ENCODE measurements at regions not wholly inside any gene's neighbourhood (a gene's known extent, or its start where the extent isn't known, plus 50 kb on each side); places are given as distances from the start of the nearest gene placed in this dataset.

DNA sequence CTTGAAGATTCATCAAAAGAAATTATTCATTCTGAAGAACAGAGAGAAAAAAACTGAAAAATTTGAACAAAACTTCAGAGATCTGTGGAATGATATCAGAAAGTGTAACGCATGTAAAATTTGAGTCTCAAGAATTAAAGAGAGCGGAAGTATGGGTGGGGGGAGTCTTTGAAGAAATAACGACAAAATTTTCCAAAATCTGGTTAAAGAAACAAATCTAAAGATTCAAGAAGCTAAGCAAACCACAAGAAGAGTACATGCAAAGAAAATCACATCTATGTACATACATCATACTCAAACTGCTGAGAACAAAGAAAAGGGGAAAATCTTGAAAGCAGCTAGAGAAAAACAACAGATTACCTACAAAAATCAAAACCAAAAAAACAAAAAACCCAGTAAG lies 149.4 kb upstream of the TBCA start:
- Histone ChIP-seq H3K27ac (ENCODE audit: low read depth, low read length) (no peak overlapping the region), H3K79me2 (ENCODE audit: control insufficient read depth, insufficient read depth, low read length, poor library complexity) (no peaks in the 10 kb centered on the region), H2BK12ac (ENCODE audit: low read length) (no peak overlapping the region), H3K36me3 (ENCODE audit: control insufficient read depth in 1 of 2, insufficient read depth in 2 of 2, low read length in 2 of 2) (no peaks in the 10 kb centered on the region), H3K23ac (ENCODE audit: low read length) (no peak overlapping the region), H2BK5ac (ENCODE audit: low read depth, low read length, poor library complexity) (no peak overlapping the region), H3K9ac (ENCODE audit: low read length) (no peak overlapping the region), H2AFZ (ENCODE audit: insufficient read depth, low read length, poor library complexity) (no peak overlapping the region), H2BK120ac (ENCODE audit: insufficient read depth, low read length, poor library complexity) (no peak overlapping the region), H3K27me3 (ENCODE audit: insufficient read depth, low read length) (no peaks in the 10 kb centered on the region), H3K4ac (ENCODE audit: low read depth, low read length) (no peak overlapping the region), H3K14ac (ENCODE audit: low read length) (no peak overlapping the region), H4K91ac (ENCODE audit: low read depth, low read length) (no peak overlapping the region), H3K4me1 (ENCODE audit: control insufficient read depth in 1 of 2, insufficient read depth in 2 of 2, low read length in 2 of 2) (peaks cover 4% of the 10 kb centered on the region in 2 experiments), H3K9me3 (ENCODE audit: insufficient read depth, low read depth, low read length) (no peaks in the 10 kb centered on the region), H3K18ac (ENCODE audit: low read length) (no peak overlapping the region), H3K4me3 (ENCODE audit: low read depth, low read length) (no peak overlapping the region), H3K4me2 (ENCODE audit: low read length) (no peak overlapping the region), H3K79me1 (ENCODE audit: low read length) (no peaks in the 10 kb centered on the region), H4K8ac (ENCODE audit: low read depth, low read length) (no peak overlapping the region), H2AK5ac (ENCODE audit: low read length) (no peak overlapping the region), H4K12ac (ENCODE audit: low read depth, low read length) (no peak overlapping the region)
- DNase-seq = no peak
- 100% methylated on average over 1 of the region's 3 CpGs for WGBS (ENCODE audit: extremely low coverage, insufficient coverage, insufficient read length)

DNA sequence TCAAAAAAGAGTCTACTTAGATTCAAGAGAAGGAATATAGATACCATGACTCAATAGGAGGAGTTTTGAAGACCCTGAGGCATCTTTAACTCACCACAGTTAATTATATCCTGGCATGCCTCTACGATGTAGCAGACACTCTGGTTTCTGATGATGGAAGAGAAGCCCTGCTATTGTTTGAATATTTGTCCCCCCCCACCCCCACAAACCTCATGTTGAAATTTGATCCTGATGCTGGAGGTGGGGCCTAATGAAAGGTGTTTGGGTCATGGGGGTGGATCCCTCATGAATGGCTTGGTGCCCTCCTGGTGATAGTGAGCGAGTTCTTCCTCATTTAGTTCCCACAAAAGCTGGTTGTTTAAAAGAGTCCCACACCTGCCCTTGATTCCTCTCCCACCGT lies 147.9 kb upstream of the TBCA start:
- no peak overlapping the region for H3K27ac ChIP-seq (ENCODE audit: low read depth, low read length)
- no peak overlapping the region for H3K18ac ChIP-seq (ENCODE audit: low read length)
- H2AK5ac ChIP-seq (ENCODE audit: low read length) = no peak overlapping the region
- peaks cover 4% of the 10 kb centered on the region in 2 experiments for H3K4me1 ChIP-seq (ENCODE audit: control insufficient read depth in 1 of 2, insufficient read depth in 2 of 2, low read length in 2 of 2)
- no peak overlapping the region for H3K23ac ChIP-seq (ENCODE audit: low read length)
- H4K8ac ChIP-seq (ENCODE audit: low read depth, low read length) = no peak overlapping the region
- no peak overlapping the region for H3K9ac ChIP-seq (ENCODE audit: low read length)
- H3K4ac ChIP-seq (ENCODE audit: low read depth, low read length) = no peak overlapping the region
- H2BK120ac ChIP-seq (ENCODE audit: insufficient read depth, low read length, poor library complexity) = no peak overlapping the region
- no peak overlapping the region for H3K14ac ChIP-seq (ENCODE audit: low read length)
- H2BK12ac ChIP-seq (ENCODE audit: low read length) = no peak overlapping the region
- H2AFZ ChIP-seq (ENCODE audit: insufficient read depth, low read length, poor library complexity) = no peak overlapping the region
- H3K9me3 ChIP-seq (ENCODE audit: insufficient read depth, low read depth, low read length) = no peaks in the 10 kb centered on the region
- no peaks in the 10 kb centered on the region for H3K79me2 ChIP-seq (ENCODE audit: control insufficient read depth, insufficient read depth, low read length, poor library complexity)
- no peak overlapping the region for H3K4me2 ChIP-seq (ENCODE audit: low read length)
- H3K36me3 ChIP-seq (ENCODE audit: control insufficient read depth in 1 of 2, insufficient read depth in 2 of 2, low read length in 2 of 2) = no peaks in the 10 kb centered on the region
- H3K4me3 ChIP-seq (ENCODE audit: low read depth, low read length) = no peak overlapping the region
- no CpG with 5 or more reads among the region's 3 CpGs for WGBS (ENCODE audit: extremely low coverage, insufficient coverage, insufficient read length)
- no peak overlapping the region for H4K12ac ChIP-seq (ENCODE audit: low read depth, low read length)
- H2BK5ac ChIP-seq (ENCODE audit: low read depth, low read length, poor library complexity) = no peak overlapping the region
- H3K79me1 ChIP-seq (ENCODE audit: low read length) = no peaks in the 10 kb centered on the region
- no peaks in the 10 kb centered on the region for H3K27me3 ChIP-seq (ENCODE audit: insufficient read depth, low read length)
- H4K91ac ChIP-seq (ENCODE audit: low read depth, low read length) = no peak overlapping the region
- DNase-seq = peak; percentile 1 to 52

DNA sequence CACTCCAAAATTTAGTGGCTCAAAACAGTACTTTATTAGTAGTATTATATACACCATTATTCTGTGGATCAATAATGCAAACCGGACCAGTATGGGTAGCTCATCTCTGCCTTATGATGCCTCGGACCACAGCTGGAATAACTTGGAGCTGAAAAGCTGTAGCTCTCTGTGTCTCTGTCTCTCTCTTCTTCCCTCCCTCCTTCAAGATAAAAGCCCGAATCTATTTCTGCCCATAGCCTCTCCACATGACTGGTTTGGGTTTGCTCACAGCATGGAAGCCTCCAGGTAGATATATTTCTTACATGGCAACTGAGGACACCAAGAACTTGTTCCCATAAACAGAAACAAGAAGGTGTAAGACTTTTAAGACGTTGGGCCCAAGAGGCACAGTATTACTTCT lies 147.5 kb upstream of the TBCA start:
- Histone ChIP-seq H2BK12ac (ENCODE audit: low read length) (no peak overlapping the region), H3K9me3 (ENCODE audit: insufficient read depth, low read depth, low read length) (no peaks in the 10 kb centered on the region), H3K79me2 (ENCODE audit: control insufficient read depth, insufficient read depth, low read length, poor library complexity) (no peaks in the 10 kb centered on the region), H3K4ac (ENCODE audit: low read depth, low read length) (no peak overlapping the region), H3K4me2 (ENCODE audit: low read length) (no peak overlapping the region), H3K18ac (ENCODE audit: low read length) (no peak overlapping the region), H3K27ac (ENCODE audit: low read depth, low read length) (no peak overlapping the region), H4K8ac (ENCODE audit: low read depth, low read length) (no peak overlapping the region), H3K4me1 (ENCODE audit: control insufficient read depth in 1 of 2, insufficient read depth in 2 of 2, low read length in 2 of 2) (peaks cover 4% of the 10 kb centered on the region in 2 experiments), H4K12ac (ENCODE audit: low read depth, low read length) (no peak overlapping the region), H2AK5ac (ENCODE audit: low read length) (no peak overlapping the region), H3K4me3 (ENCODE audit: low read depth, low read length) (no peak overlapping the region), H3K36me3 (ENCODE audit: control insufficient read depth in 1 of 2, insufficient read depth in 2 of 2, low read length in 2 of 2) (no peaks in the 10 kb centered on the region), H2AFZ (ENCODE audit: insufficient read depth, low read length, poor library complexity) (no peak overlapping the region), H3K9ac (ENCODE audit: low read length) (no peak overlapping the region), H3K23ac (ENCODE audit: low read length) (no peak overlapping the region), H3K27me3 (ENCODE audit: insufficient read depth, low read length) (no peaks in the 10 kb centered on the region), H2BK5ac (ENCODE audit: low read depth, low read length, poor library complexity) (no peak overlapping the region), H3K79me1 (ENCODE audit: low read length) (no peaks in the 10 kb centered on the region), H2BK120ac (ENCODE audit: insufficient read depth, low read length, poor library complexity) (no peak overlapping the region), H4K91ac (ENCODE audit: low read depth, low read length) (no peak overlapping the region), H3K14ac (ENCODE audit: low read length) (no peak overlapping the region)
- no peak for DNase-seq
- no CpG with 5 or more reads among the region's 4 CpGs for WGBS (ENCODE audit: extremely low coverage, insufficient coverage, insufficient read length)

DNA sequence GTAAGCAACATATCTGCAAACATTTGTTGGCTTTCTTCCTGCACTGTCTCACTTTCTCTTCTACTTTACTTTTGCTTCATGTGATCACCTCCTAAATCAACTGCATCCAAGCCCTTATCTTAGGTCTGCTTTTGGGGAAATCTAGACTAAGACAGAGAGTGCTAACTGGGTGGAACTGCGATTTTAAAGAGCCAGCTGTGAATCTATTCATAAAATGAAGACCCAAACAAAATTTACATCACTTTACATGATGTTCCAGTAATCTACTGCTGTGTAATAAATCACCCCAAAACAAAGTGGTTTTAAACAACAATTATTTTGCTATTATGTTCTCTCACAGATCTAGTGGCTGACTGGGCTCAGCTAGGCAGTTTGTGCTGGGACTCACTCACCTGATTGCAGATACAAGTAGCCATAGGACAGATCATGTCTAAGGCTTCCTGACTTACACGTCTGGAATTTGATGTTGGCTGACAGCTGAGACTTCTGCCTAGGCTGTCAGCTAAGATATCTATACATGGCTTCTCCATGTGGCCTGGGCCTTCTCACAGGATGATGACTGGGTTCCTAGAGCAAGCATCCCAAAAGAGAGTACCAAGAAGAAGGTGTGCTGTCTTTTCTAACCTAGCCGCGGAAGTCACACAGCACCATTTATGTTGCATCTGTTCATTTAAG lies 145.1 kb upstream of the TBCA start:
- Histone ChIP-seq H3K18ac (ENCODE audit: low read length) (no peak overlapping the region), H3K9ac (ENCODE audit: low read length) (no peak overlapping the region), H3K27ac (ENCODE audit: low read depth, low read length) (no peak overlapping the region), H3K9me3 (ENCODE audit: insufficient read depth, low read depth, low read length) (no peaks in the 10 kb centered on the region), H3K14ac (ENCODE audit: low read length) (no peak overlapping the region), H3K4me1 (ENCODE audit: control insufficient read depth in 1 of 2, insufficient read depth in 2 of 2, low read length in 2 of 2) (peaks cover 4% of the 10 kb centered on the region in 2 experiments), H4K8ac (ENCODE audit: low read depth, low read length) (no peak overlapping the region), H2AFZ (ENCODE audit: insufficient read depth, low read length, poor library complexity) (no peak overlapping the region), H4K12ac (ENCODE audit: low read depth, low read length) (no peak overlapping the region), H2AK5ac (ENCODE audit: low read length) (no peak overlapping the region), H3K36me3 (ENCODE audit: control insufficient read depth in 1 of 2, insufficient read depth in 2 of 2, low read length in 2 of 2) (no peaks in the 10 kb centered on the region), H3K79me2 (ENCODE audit: control insufficient read depth, insufficient read depth, low read length, poor library complexity) (no peaks in the 10 kb centered on the region), H2BK120ac (ENCODE audit: insufficient read depth, low read length, poor library complexity) (no peak overlapping the region), H2BK5ac (ENCODE audit: low read depth, low read length, poor library complexity) (no peak overlapping the region), H4K91ac (ENCODE audit: low read depth, low read length) (no peak overlapping the region), H3K4ac (ENCODE audit: low read depth, low read length) (no peak overlapping the region), H3K79me1 (ENCODE audit: low read length) (no peaks in the 10 kb centered on the region), H3K4me2 (ENCODE audit: low read length) (no peak overlapping the region), H2BK12ac (ENCODE audit: low read length) (no peak overlapping the region), H3K23ac (ENCODE audit: low read length) (no peak overlapping the region), H3K27me3 (ENCODE audit: insufficient read depth, low read length) (no peaks in the 10 kb centered on the region), H3K4me3 (ENCODE audit: low read depth, low read length) (no peak overlapping the region)
- WGBS (ENCODE audit: extremely low coverage, insufficient coverage, insufficient read length) = no CpG with 5 or more reads among the region's 4 CpGs
- DNase-seq = peak; percentile 32 to 61
